Lung (tissue), 11 donors: ENCODE measurements at regions not wholly inside any gene's neighbourhood (a gene's known extent, or its start where the extent isn't known, plus 50 kb on each side); places are given as distances from the start of the nearest gene placed in this dataset.

Source experiments
- ATAC-seq: fragments of 200-7000 bp; cut with Tn5 transposase; one replicate; pipeline ENCODE4 v1.9.1; 2020; ENCODE audit warnings: moderate number of reproducible peaks; ENCODE audit not compliant: insufficient read depth, low FRiP score
- DNase-seq, 3 donors: peaks; one replicate each; pipeline ENCODE4 v3.0.0-alpha.2; 2013 to 2017
- H3K27ac ChIP-seq, 2 donors: one replicate each; pipeline ENCODE4 v1.5.1; 2013; ENCODE audit warnings: mild to moderate bottlenecking in 2 of 2, moderate library complexity in 2 of 2, control low read depth in 1 of 2, inconsistent platforms in 1 of 2, low read depth in 1 of 2, low read length in 1 of 2
- H3K27me3 ChIP-seq, 3 donors: one replicate each; pipeline ENCODE4 v1.5.1; 2013; ENCODE audit warnings: low read length in 2 of 3; ENCODE audit not compliant: control insufficient read depth in 3 of 3, insufficient read depth in 3 of 3
- H3K36me3 ChIP-seq, 4 donors: one replicate each; pipeline ENCODE4 v1.5.1; 2013; ENCODE audit warnings: low read length in 4 of 4, mild to moderate bottlenecking in 1 of 4, moderate library complexity in 1 of 4; ENCODE audit not compliant: control insufficient read depth in 4 of 4, insufficient read depth in 4 of 4
- H3K4me1 ChIP-seq, 5 donors: one replicate each; pipeline ENCODE4 v1.5.1; 2013; ENCODE audit warnings: low read length in 5 of 5, mild to moderate bottlenecking in 2 of 5, moderate library complexity in 1 of 5; ENCODE audit not compliant: control insufficient read depth in 5 of 5, insufficient read depth in 5 of 5
- H3K4me3 ChIP-seq: one replicate; pipeline ENCODE4 v1.5.1; 2013; ENCODE audit warnings: mild to moderate bottlenecking, control low read depth, moderate library complexity
- H3K9ac ChIP-seq, 2 donors: one replicate each; pipeline ENCODE4 v1.5.1; 2013; ENCODE audit warnings: low read length in 2 of 2, control low read depth in 1 of 2; ENCODE audit not compliant: insufficient read depth in 1 of 2
- H3K9me3 ChIP-seq, 4 donors: one replicate each; pipeline ENCODE4 v1.5.1; 2013; ENCODE audit warnings: low read length in 3 of 4, mild to moderate bottlenecking in 1 of 4, moderate library complexity in 1 of 4; ENCODE audit not compliant: control insufficient read depth in 4 of 4, insufficient read depth in 3 of 4
- CTCF ChIP-seq: IDR thresholded peaks from 2 replicates; pipeline ENCODE4 v1.5.1; 2012; ENCODE audit warnings: mild to moderate bottlenecking; ENCODE audit errors: control extremely low read depth, extremely low read depth
- WGBS, 2 donors: extraction: QIAGEN DNeasy Blood & Tissue Kit; methylation state at CpG; one replicate each; pipeline ENCODE4 v1.1.7; 2013; 5-methylcytosine and 5-hydroxymethylcytosine counted together
- donor health status: control.
- donor health status: control.
- donor health status: Bipolar disorder and iron deficiency.
- donor health status: healthy.
- donor health status: DM: yes; HTN: yes; CAD: no.

- no peaks in the 10 kb centered on the region for H3K4me1 ChIP-seq
- 93 to 95% methylated on average over 2 of the region's 2 CpGs for WGBS, 2 donors
- no peaks in the 10 kb centered on the region for H3K36me3 ChIP-seq
- no peaks in the 10 kb centered on the region for H3K27me3 ChIP-seq
- ATAC-seq (no peak), DNase-seq (no peak)
- H3K9ac ChIP-seq = no peak overlapping the region
- H3K9me3 ChIP-seq = no peaks in the 10 kb centered on the region
- no peak for TF ChIP-seq CTCF
- no peak overlapping the region for H3K27ac ChIP-seq
- H3K4me3 ChIP-seq = no peak overlapping the region
Observed at GRCh38 chr11:11738370-11738769, 103.4 kb upstream of the USP47 start.

GRCh38 chr11:11735586-11735985 lies 106.2 kb upstream of the USP47 start:
- 87 to 93% methylated on average over 5 of the region's 5 CpGs for WGBS, 2 donors
- H3K27ac ChIP-seq = no peak overlapping the region
- DNase-seq (no peak), ATAC-seq (no peak)
- no peak for TF ChIP-seq CTCF
- H3K27me3 ChIP-seq = no peaks in the 10 kb centered on the region
- H3K36me3 ChIP-seq = no peaks in the 10 kb centered on the region
- H3K9me3 ChIP-seq = no peaks in the 10 kb centered on the region
- H3K4me3 ChIP-seq = no peak overlapping the region
- H3K4me1 ChIP-seq = peaks cover 0 to 4% (median 0%) of the 10 kb centered on the region in 5 donors
- H3K9ac ChIP-seq = no peak overlapping the region

- Histone ChIP-seq H3K27ac (no peak overlapping the region), H3K27me3 (no peaks in the 10 kb centered on the region), H3K9ac (no peak overlapping the region), H3K4me3 (no peak overlapping the region), H3K36me3 (no peaks in the 10 kb centered on the region), H3K4me1 (peaks cover 0 to 4% (median 0%) of the 10 kb centered on the region in 5 donors), H3K9me3 (peaks cover 0 to 3% (median 0%) of the 10 kb centered on the region in 4 donors)
- ATAC-seq (no peak), DNase-seq (no peak)
- no peak for TF ChIP-seq CTCF
- 94 to 96% methylated on average over 8 of the region's 8 CpGs for WGBS, 2 donors
Observed at GRCh38 chr11:11733246-11733747, 108.5 kb upstream of the USP47 start.

- TF ChIP-seq CTCF = no peak
- ATAC-seq = no peak
- Histone ChIP-seq H3K9ac (no peak overlapping the region), H3K4me1 (peaks cover 0 to 4% (median 0%) of the 10 kb centered on the region in 5 donors), H3K4me3 (no peak overlapping the region), H3K27me3 (no peaks in the 10 kb centered on the region), H3K9me3 (peaks cover 0 to 3% (median 0%) of the 10 kb centered on the region in 4 donors), H3K36me3 (no peaks in the 10 kb centered on the region), H3K27ac (no peak overlapping the region)
- DNase-seq = no peak
- WGBS, 2 donors = 96% methylated on average over 3 of the region's 3 CpGs
Observed at GRCh38 chr11:11732116-11732515, 109.7 kb upstream of the USP47 start.
